HCT116 (cell line): ENCODE measurements at regions not wholly inside any gene's neighbourhood (a gene's known extent, or its start where the extent isn't known, plus 50 kb on each side); places are given as distances from the start of the nearest gene placed in this dataset.

Experiments
- ELF1 ChIP-seq: IDR thresholded peaks from 2 replicates; pipeline ENCODE4 v1.6.1; 2012; ENCODE audit warnings: low read depth, borderline replicate concordance
- EZH2 ChIP-seq: fragments of 200-600 bp; sonication (generic); IDR thresholded peaks from 2 replicates; pipeline ENCODE4 v1.6.1; 2017; ENCODE audit warnings: antibody characterized with exemption, mixed run types
- JUND ChIP-seq: IDR thresholded peaks from 2 replicates; pipeline ENCODE4 v1.6.1; 2012
- POLR2A ChIP-seq: IDR thresholded peaks from 2 replicates; pipeline ENCODE4 v1.7.0; 2011; ENCODE audit warnings: borderline replicate concordance; ENCODE audit not compliant: insufficient read depth, insufficient read length; ENCODE audit errors: extremely low read depth
- POLR2AphosphoS5 ChIP-seq: IDR thresholded peaks from 2 replicates; pipeline ENCODE4 v1.6.1; 2011; ENCODE audit warnings: mild to moderate bottlenecking, low read depth, low read length, moderate library complexity
- TF ChIP-seq, protein P1 (sequence below), 3 experiments: fragments of 200-600 bp in 1 of 3; sonication (generic) in 1 of 3; IDR thresholded peaks in 2 of 3; conservative IDR thresholded peaks in 1 of 3; 2 replicates each; pipeline ENCODE4 v1.5.1; 2012 to 2017; ENCODE audit warnings: low read depth in 2 of 3, low read length in 2 of 3, antibody characterized with exemption in 1 of 3, borderline replicate concordance in 1 of 3, control low read depth in 1 of 3, mild to moderate bottlenecking in 1 of 3, mixed read lengths in 1 of 3, mixed run types in 1 of 3, moderate library complexity in 1 of 3; ENCODE audit not compliant: insufficient read depth in 1 of 3
- TF ChIP-seq, protein P2 (sequence below): IDR thresholded peaks from 2 replicates; pipeline ENCODE4 v1.6.1; 2012

DNA sequence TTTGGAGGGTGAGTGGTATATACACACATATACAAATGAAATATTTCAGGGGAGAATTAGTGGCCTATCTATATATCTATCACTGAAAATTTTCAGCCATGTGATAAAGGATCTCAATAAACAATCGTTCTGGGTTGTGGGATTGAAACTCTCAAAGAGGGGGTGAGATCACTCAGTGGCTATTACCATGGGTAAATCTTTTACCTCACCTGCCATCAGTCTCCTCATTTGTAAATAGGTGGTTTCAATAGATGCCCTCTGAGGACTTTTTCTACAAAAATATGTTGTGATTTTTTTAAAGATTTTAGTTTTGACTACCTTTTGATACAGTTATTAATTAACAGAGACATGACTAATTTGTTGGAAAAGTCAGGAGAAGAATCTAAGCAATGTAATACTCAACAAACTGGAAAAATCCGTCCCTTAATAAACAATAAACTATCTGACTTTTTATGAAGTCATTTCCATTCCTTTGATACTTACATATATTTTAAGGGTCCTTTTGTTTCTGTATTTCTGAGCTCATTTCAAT lies 192.8 kb downstream of the MAD2L1 start:
- TF ChIP-seq POLR2A (no peak), POLR2AphosphoS5 (no peak), ELF1 (no peak), JUND (no peak), EZH2 (no peak)
- TF ChIP-seq, protein P1, sequence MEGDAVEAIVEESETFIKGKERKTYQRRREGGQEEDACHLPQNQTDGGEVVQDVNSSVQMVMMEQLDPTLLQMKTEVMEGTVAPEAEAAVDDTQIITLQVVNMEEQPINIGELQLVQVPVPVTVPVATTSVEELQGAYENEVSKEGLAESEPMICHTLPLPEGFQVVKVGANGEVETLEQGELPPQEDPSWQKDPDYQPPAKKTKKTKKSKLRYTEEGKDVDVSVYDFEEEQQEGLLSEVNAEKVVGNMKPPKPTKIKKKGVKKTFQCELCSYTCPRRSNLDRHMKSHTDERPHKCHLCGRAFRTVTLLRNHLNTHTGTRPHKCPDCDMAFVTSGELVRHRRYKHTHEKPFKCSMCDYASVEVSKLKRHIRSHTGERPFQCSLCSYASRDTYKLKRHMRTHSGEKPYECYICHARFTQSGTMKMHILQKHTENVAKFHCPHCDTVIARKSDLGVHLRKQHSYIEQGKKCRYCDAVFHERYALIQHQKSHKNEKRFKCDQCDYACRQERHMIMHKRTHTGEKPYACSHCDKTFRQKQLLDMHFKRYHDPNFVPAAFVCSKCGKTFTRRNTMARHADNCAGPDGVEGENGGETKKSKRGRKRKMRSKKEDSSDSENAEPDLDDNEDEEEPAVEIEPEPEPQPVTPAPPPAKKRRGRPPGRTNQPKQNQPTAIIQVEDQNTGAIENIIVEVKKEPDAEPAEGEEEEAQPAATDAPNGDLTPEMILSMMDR (IDR thresholded peaks at IDR 0.05 in 2 of 3, conservative IDR thresholded peaks at IDR 0.05 in 1 of 3; ENCODE audit: borderline replicate concordance in 1 of 3, insufficient read depth in 1 of 3, low read depth in 2 of 3, low read length in 2 of 3), result no peak
- TF ChIP-seq, protein P2, sequence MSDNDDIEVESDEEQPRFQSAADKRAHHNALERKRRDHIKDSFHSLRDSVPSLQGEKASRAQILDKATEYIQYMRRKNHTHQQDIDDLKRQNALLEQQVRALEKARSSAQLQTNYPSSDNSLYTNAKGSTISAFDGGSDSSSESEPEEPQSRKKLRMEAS, result no peak
